GM12878 (cell line): ENCODE measurements at regions not wholly inside any gene's neighbourhood (a gene's known extent, or its start where the extent isn't known, plus 50 kb on each side); places are given as distances from the start of the nearest gene placed in this dataset.

Source experiments
- ATAC-seq: fragments of 200-7000 bp; cut with Tn5 transposase; 3 replicates; pipeline ENCODE4 v1.9.1; 2020; ENCODE audit warnings: mild to moderate bottlenecking, moderate library complexity
- BruUV-seq: library from RNA; stranded (reverse); fragments of 400-500 nt; replicated peaks from 2 replicates; lab custom pipeline; 2021; lab: Mats Ljungman, UMichigan
- CTCF ChIA-PET: fragments of 300-600 bp; sonication (Branson Sonifier 250); formaldehyde crosslinking; extraction: SDS; loops from one replicate; lab custom pipeline; 2021; ENCODE audit warnings: inconsistent platforms; lab: Yijun Ruan, JAX
- POLR2A ChIA-PET: fragments of 350-600 bp; formaldehyde crosslinking; extraction: SDS; loops from one replicate; lab custom pipeline; 2021; ENCODE audit warnings: inconsistent platforms; lab: Charles Lee
- RAD21 ChIA-PET: fragments of 300-600 bp; sonication (Branson Sonifier 250); formaldehyde crosslinking; loops from one replicate; lab custom pipeline; 2023; ENCODE audit warnings: antibody characterized with exemption; ENCODE audit not compliant: unreplicated experiment; lab: Charles Lee
- SMC1A ChIA-PET: fragments of 300-600 bp; sonication (Branson Sonifier 250); formaldehyde crosslinking; loops from one replicate; lab custom pipeline; 2023; ENCODE audit not compliant: unreplicated experiment, uncharacterized antibody; lab: Charles Lee
- DNase-seq: peaks from one replicate; pipeline ENCODE4 v3.0.0-alpha.2; 2011; ENCODE audit warnings: low read depth, low spot score
- FAIRE-seq: peaks from 3 replicates; lab custom pipeline; 2011; peaks lifted over from hg19 to GRCh38; lab: Jason Lieb, UNC
- H2AFZ ChIP-seq: 2 replicates; pipeline ENCODE4 v1.6.0; 2011; ENCODE audit warnings: low read depth, low read length, control low read depth; ENCODE audit not compliant: control insufficient read depth
- H3K27ac ChIP-seq: 2 replicates; pipeline ENCODE4 v1.5.1; 2011; ENCODE audit warnings: control low read depth; ENCODE audit not compliant: control insufficient read depth, insufficient read depth
- H3K27me3 ChIP-seq, 2 experiments: replicated peaks in 1 of 2; 2 replicates each; pipeline versions ENCODE4 v1.6.0 to v1.6.1; 2011; ENCODE audit warnings: low read length in 1 of 2; ENCODE audit not compliant: control insufficient read depth in 2 of 2, insufficient read depth in 2 of 2
- H3K36me3 ChIP-seq, 2 experiments: 2 replicates each; pipeline ENCODE4 v1.5.1; 2011; ENCODE audit warnings: low read length in 1 of 2; ENCODE audit not compliant: control insufficient read depth in 2 of 2, insufficient read depth in 2 of 2
- H3K4me1 ChIP-seq: 2 replicates; pipeline ENCODE4 v1.6.1; 2011; ENCODE audit warnings: mild to moderate bottlenecking, low read length, moderate library complexity, mixed read lengths; ENCODE audit not compliant: control insufficient read depth, insufficient read depth
- H3K4me2 ChIP-seq: 2 replicates; pipeline ENCODE4 v1.6.0; 2011; ENCODE audit warnings: control low read depth; ENCODE audit not compliant: control insufficient read depth, insufficient read depth
- H3K4me3 ChIP-seq: fragments of 200-600 bp; sonication (generic); 2 replicates; pipeline ENCODE4 v1.5.1; 2016
- H3K79me2 ChIP-seq: 2 replicates; pipeline ENCODE4 v1.6.0; 2011; ENCODE audit warnings: low read length; ENCODE audit not compliant: control insufficient read depth, insufficient read depth
- H3K9ac ChIP-seq: 2 replicates; pipeline ENCODE4 v1.8.0; 2011; ENCODE audit warnings: low read length, control low read depth, mixed read lengths; ENCODE audit not compliant: control insufficient read depth, insufficient read depth
- H3K9me3 ChIP-seq: replicated peaks from 3 replicates; pipeline ENCODE4 v1.5.1; 2011; ENCODE audit warnings: mild to moderate bottlenecking, low read length; ENCODE audit not compliant: control insufficient read depth, insufficient read depth
- H4K20me1 ChIP-seq: 2 replicates; pipeline ENCODE4 v1.6.0; 2011; ENCODE audit not compliant: control insufficient read depth, insufficient read depth
- ATF3 ChIP-seq: IDR thresholded peaks from 2 replicates; pipeline ENCODE4 v1.6.1; 2011; ENCODE audit warnings: low read depth, mild to moderate bottlenecking, low read length, moderate library complexity, borderline replicate concordance; ENCODE audit errors: extremely low read depth
- BACH1 ChIP-seq: fragments of 450-650 bp; IDR thresholded peaks from 2 replicates; pipeline ENCODE4 v1.6.1; 2017; ENCODE audit warnings: mild to moderate bottlenecking, borderline replicate concordance
- CEBPZ ChIP-seq: fragments of 150-350 bp; IDR thresholded peaks from 2 replicates; pipeline ENCODE4 v1.6.1; 2016; ENCODE audit warnings: low read depth, low read length
- KAT2A ChIP-seq: conservative IDR thresholded peaks from 2 replicates; pipeline ENCODE4 v1.6.1; 2011; ENCODE audit warnings: low read depth, low read length; ENCODE audit not compliant: control insufficient read depth
- POLR2A ChIP-seq: IDR thresholded peaks from 2 replicates; pipeline ENCODE4 v1.6.1; 2011; ENCODE audit warnings: low read depth, mild to moderate bottlenecking, low read length
- POLR2AphosphoS5 ChIP-seq: IDR thresholded peaks from 2 replicates; pipeline ENCODE4 v1.6.1; 2011; ENCODE audit warnings: mild to moderate bottlenecking, low read length, inconsistent platforms
- SMAD5 ChIP-seq: IDR thresholded peaks from 2 replicates; pipeline ENCODE4 v1.6.1; 2016; ENCODE audit warnings: antibody characterized with exemption, low read depth
- SP1 ChIP-seq: IDR thresholded peaks from one replicate; pipeline ENCODE4 v1.6.1; 2011; ENCODE audit warnings: low read depth, low read length
- SRF ChIP-seq, 2 experiments: IDR thresholded peaks; 2 replicates each; pipeline ENCODE4 v1.6.1; 2011; ENCODE audit warnings: low read depth in 2 of 2, low read length in 2 of 2, mild to moderate bottlenecking in 1 of 2, moderate library complexity in 1 of 2
- USF1 ChIP-seq: IDR thresholded peaks from 2 replicates; pipeline ENCODE4 v1.6.1; 2011; ENCODE audit warnings: borderline replicate concordance, low read depth, mild to moderate bottlenecking, moderate library complexity, mixed read lengths, low read length; ENCODE audit not compliant: insufficient read depth; ENCODE audit errors: extremely low read length
- ZNF217 ChIP-seq: fragments of 450-650 bp; IDR thresholded peaks from 2 replicates; pipeline ENCODE4 v1.6.1; 2017; ENCODE audit warnings: antibody characterized with exemption, mild to moderate bottlenecking
- WGBS: methylation state at CpG from one replicate; pipeline ENCODE4 v1.1.6; 2016; ENCODE audit warnings: low lambda C conversion rate; ENCODE audit not compliant: insufficient replicate concordance, insufficient coverage; ENCODE audit errors: missing lambda C conversion rate; 5-methylcytosine and 5-hydroxymethylcytosine counted together
- in situ Hi-C: fragments of 300-500 bp; cut with MboI; formaldehyde crosslinking; loops from 9 replicates; pipeline ENCODE4 v1.14.3; 2018; ENCODE audit warnings: mixed read lengths
- intact Hi-C: fragments of 100-400 bp; cut with micrococcal nuclease; formaldehyde crosslinking; loops from one replicate; pipeline ENCODE4 v1.14.2; 2022; ENCODE audit not compliant: unreplicated experiment

- no peak for TF ChIP-seq CEBPZ
- TF ChIP-seq, all 136 proteins: peak for 0
Observed at GRCh38 chr2:238701341-238702206, 146.3 kb upstream of the TWIST2 start (continued).

GRCh38 chr2:238702276-238703052, 145.4 kb upstream of the TWIST2 start:
- Histone ChIP-seq H3K9me3 (no peaks in the 10 kb centered on the region), H3K4me1 (no peaks in the 10 kb centered on the region), H2AFZ (no peak overlapping the region), H4K20me1 (no peaks in the 10 kb centered on the region), H3K9ac (no peak overlapping the region), H3K4me2 (no peak overlapping the region), H3K79me2 (no peaks in the 10 kb centered on the region), H3K36me3 (no peaks in the 10 kb centered on the region), H3K27ac (no peak overlapping the region), H3K27me3 (no peaks in the 10 kb centered on the region; a peak in 1 of 4 replicates), H3K4me3 (no peak overlapping the region)
- SMC1A ChIA-PET = no interaction called here
- DNase-seq (no peak), ATAC-seq (no peak), FAIRE-seq (no peak)
- BruUV-seq = no TSS peak
- POLR2A ChIA-PET = no interaction called here
- TF ChIP-seq KAT2A (no peak), SMAD5 (no peak), POLR2AphosphoS5 (no peak), SP1 (no peak), BACH1 (no peak), SRF (IDR thresholded peaks at IDR 0.05; ENCODE audit: low read depth in 2 of 2, low read length in 2 of 2) (no peak), USF1 (no peak), CEBPZ (no peak), POLR2A (no peak), ZNF217 (no peak), ATF3 (no peak)
- RAD21 ChIA-PET = no interaction called here
- in situ Hi-C loops = no loop called here
- WGBS = 52% methylated on average over 21 of the region's 21 CpGs
- intact Hi-C loops = no loop called here
- CTCF ChIA-PET = no interaction called here
